ENCODE measurements at regions not wholly inside any gene's neighbourhood (a gene's known extent, or its start where the extent isn't known, plus 50 kb on each side); places are given as distances from the start of the nearest gene placed in this dataset.

DNA sequence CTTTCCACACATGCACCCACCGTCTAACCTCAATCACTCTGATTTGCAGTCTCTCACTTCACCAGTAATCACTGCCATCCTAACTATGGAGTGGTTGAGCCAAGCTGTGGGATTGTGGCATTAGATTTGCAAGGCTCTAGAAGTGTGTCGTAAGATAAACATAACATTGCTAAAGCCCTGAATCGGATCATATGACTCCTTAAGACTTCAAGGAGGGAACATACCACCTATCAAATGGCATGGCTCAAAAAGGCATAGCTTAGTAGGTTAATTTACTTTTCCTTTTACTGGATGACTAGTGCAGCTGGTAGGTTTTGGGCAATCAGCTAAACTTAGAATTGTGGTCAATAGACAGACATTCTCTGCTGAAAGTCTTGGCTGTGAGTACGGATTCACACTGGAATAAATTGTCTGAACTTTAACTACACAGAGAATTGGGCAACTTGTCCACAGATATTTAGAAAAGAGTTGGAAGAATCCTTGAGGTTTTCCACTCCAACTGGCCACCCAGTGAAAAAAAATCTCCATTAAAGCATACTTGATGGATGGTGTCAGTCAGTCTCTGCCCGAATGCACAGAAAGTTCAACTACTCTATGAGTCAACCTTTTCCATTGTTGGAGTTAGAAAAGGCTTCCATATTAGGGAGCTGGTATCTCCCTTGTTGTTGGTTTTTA, 476.7 kb upstream of the CBLB start:
- H2AFZ ChIP-seq (ENCODE audit: low read length) = peak overlapping the region; percentile 70
- H3K4me1 ChIP-seq (ENCODE audit: control insufficient read depth in 2 of 2, insufficient read depth in 1 of 2, low read depth in 1 of 2, low read length in 2 of 2) = no peaks in the 10 kb centered on the region
- no peaks in the 10 kb centered on the region for H3K9me3 ChIP-seq (replicated peaks in 1 of 2; ENCODE audit: control insufficient read depth in 2 of 2, insufficient read depth in 1 of 2, low read depth in 1 of 2, low read length in 2 of 2)
- H2AK5ac ChIP-seq (ENCODE audit: low read depth, low read length) = no peak overlapping the region
- H3K27ac ChIP-seq (replicated peaks; ENCODE audit: low read length) = no peak overlapping the region
- H2BK5ac ChIP-seq (ENCODE audit: low read length) = no peak overlapping the region
- no peak overlapping the region for H2BK120ac ChIP-seq (ENCODE audit: low read depth, low read length)
- H2BK15ac ChIP-seq (ENCODE audit: low read length) = no peak overlapping the region
- H4K8ac ChIP-seq (ENCODE audit: low read depth, low read length) = no peak overlapping the region
- WGBS, 2 donors (ENCODE audit: extremely low coverage in 2 of 2, insufficient read length in 2 of 2, insufficient replicate concordance in 1 of 2) = no CpG with 5 or more reads among the region's 5 CpGs
- no peak overlapping the region for H2BK12ac ChIP-seq (ENCODE audit: low read length)
- no peaks in the 10 kb centered on the region for H3K27me3 ChIP-seq (ENCODE audit: control insufficient read depth in 3 of 3, insufficient read depth in 3 of 3, low read depth in 1 of 3, low read length in 3 of 3)
- no peak overlapping the region for H3K18ac ChIP-seq (ENCODE audit: low read length)
- no peak overlapping the region for H3K4me2 ChIP-seq (ENCODE audit: insufficient read depth, low read length, poor library complexity, severe bottlenecking)
- H3K14ac ChIP-seq (ENCODE audit: low read length) = no peak overlapping the region
- no peak overlapping the region for H4K91ac ChIP-seq (ENCODE audit: low read depth, low read length, poor library complexity)
- no peaks in the 10 kb centered on the region for H3K36me3 ChIP-seq (replicated peaks in 1 of 2; ENCODE audit: control insufficient read depth in 2 of 2, insufficient read depth in 2 of 2, low read length in 2 of 2)
- H3K23ac ChIP-seq (ENCODE audit: low read depth, low read length, poor library complexity) = no peak overlapping the region
- H3K79me1 ChIP-seq (ENCODE audit: low read depth, low read length) = no peaks in the 10 kb centered on the region
- H3K4me3 ChIP-seq (ENCODE audit: low read length in 2 of 2) = no peak overlapping the region
- H3K9ac ChIP-seq (ENCODE audit: low read depth, low read length, poor library complexity) = no peak overlapping the region
- DNase-seq (ENCODE audit: low spot score) = no peak
- no peak overlapping the region for H3K4ac ChIP-seq (ENCODE audit: low read length)

DNA sequence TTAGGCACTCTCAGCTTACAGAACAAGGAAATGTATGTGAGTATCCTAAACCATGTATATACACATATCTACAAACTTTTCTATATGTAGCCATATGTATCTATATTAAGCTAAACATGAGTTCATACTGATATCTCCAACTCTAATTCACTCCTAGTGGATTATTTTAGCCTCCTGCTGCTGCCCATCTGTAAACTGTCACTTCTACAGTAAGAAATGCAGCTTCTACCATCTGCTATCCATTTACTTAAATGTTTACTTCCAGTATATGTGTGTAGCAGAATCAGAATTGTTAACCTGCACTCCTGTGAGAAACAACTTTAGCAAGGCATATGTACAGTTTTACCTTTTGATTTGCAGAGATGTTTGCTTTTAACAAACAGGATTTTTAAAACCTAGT, 478.5 kb upstream of the CBLB start:
- no peak overlapping the region for H2BK120ac ChIP-seq (ENCODE audit: low read depth, low read length)
- no peaks in the 10 kb centered on the region for H3K4me1 ChIP-seq (ENCODE audit: control insufficient read depth in 2 of 2, insufficient read depth in 1 of 2, low read depth in 1 of 2, low read length in 2 of 2)
- no peak overlapping the region for H2AFZ ChIP-seq (ENCODE audit: low read length)
- H3K27ac ChIP-seq (replicated peaks; ENCODE audit: low read length) = no peak overlapping the region
- H3K36me3 ChIP-seq (replicated peaks in 1 of 2; ENCODE audit: control insufficient read depth in 2 of 2, insufficient read depth in 2 of 2, low read length in 2 of 2) = no peaks in the 10 kb centered on the region
- H3K4ac ChIP-seq (ENCODE audit: low read length) = no peak overlapping the region
- no peak for DNase-seq (ENCODE audit: low spot score)
- no peak overlapping the region for H2AK5ac ChIP-seq (ENCODE audit: low read depth, low read length)
- no peaks in the 10 kb centered on the region for H3K79me1 ChIP-seq (ENCODE audit: low read depth, low read length)
- no peak overlapping the region for H2BK12ac ChIP-seq (ENCODE audit: low read length)
- no peak overlapping the region for H3K9ac ChIP-seq (ENCODE audit: low read depth, low read length, poor library complexity)
- H3K27me3 ChIP-seq (ENCODE audit: control insufficient read depth in 3 of 3, insufficient read depth in 3 of 3, low read depth in 1 of 3, low read length in 3 of 3) = no peaks in the 10 kb centered on the region
- no peak overlapping the region for H2BK5ac ChIP-seq (ENCODE audit: low read length)
- no peak overlapping the region for H3K4me2 ChIP-seq (ENCODE audit: insufficient read depth, low read length, poor library complexity, severe bottlenecking)
- no peak overlapping the region for H3K18ac ChIP-seq (ENCODE audit: low read length)
- no peak overlapping the region for H3K4me3 ChIP-seq (ENCODE audit: low read length in 2 of 2)
- H3K9me3 ChIP-seq (replicated peaks in 1 of 2; ENCODE audit: control insufficient read depth in 2 of 2, insufficient read depth in 1 of 2, low read depth in 1 of 2, low read length in 2 of 2) = no peaks in the 10 kb centered on the region
- no peak overlapping the region for H2BK15ac ChIP-seq (ENCODE audit: low read length)
- no peak overlapping the region for H3K23ac ChIP-seq (ENCODE audit: low read depth, low read length, poor library complexity)
- no peak overlapping the region for H4K91ac ChIP-seq (ENCODE audit: low read depth, low read length, poor library complexity)
- no peak overlapping the region for H3K14ac ChIP-seq (ENCODE audit: low read length)
- no peak overlapping the region for H4K8ac ChIP-seq (ENCODE audit: low read depth, low read length)

DNA sequence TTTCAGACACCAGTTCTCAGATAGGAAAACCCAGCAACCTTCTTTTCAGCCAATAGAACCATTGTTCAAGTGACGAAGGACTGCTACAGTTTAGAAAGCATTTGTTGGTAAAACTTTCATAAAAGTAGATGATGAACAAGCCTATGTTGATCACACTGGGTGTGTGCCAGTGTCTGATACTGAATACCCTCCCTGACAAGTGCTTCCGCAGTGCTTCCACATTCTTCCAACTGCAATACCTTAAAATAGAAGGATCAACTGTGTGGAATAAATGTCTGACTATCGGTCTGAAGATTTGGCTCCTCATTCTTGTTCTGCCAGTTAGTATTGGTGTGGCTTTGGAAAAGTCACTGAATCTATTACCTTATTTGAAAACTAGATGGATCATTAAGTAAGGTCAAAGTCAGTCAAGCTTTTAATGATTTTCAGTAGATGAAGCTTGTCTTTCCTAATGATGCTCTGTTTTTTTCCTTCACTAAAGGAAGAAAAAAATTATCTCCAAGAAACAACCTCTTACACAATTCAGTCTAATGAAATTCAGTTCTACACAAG, 479.4 kb upstream of the CBLB start:
- no peak overlapping the region for H2BK120ac ChIP-seq (ENCODE audit: low read depth, low read length)
- H4K8ac ChIP-seq (ENCODE audit: low read depth, low read length) = no peak overlapping the region
- H3K9me3 ChIP-seq (replicated peaks in 1 of 2; ENCODE audit: control insufficient read depth in 2 of 2, insufficient read depth in 1 of 2, low read depth in 1 of 2, low read length in 2 of 2) = no peaks in the 10 kb centered on the region
- no peaks in the 10 kb centered on the region for H3K4me1 ChIP-seq (ENCODE audit: control insufficient read depth in 2 of 2, insufficient read depth in 1 of 2, low read depth in 1 of 2, low read length in 2 of 2)
- H2BK15ac ChIP-seq (ENCODE audit: low read length) = no peak overlapping the region
- H2BK5ac ChIP-seq (ENCODE audit: low read length) = no peak overlapping the region
- no peak overlapping the region for H2AK5ac ChIP-seq (ENCODE audit: low read depth, low read length)
- H3K14ac ChIP-seq (ENCODE audit: low read length) = no peak overlapping the region
- no peaks in the 10 kb centered on the region for H3K36me3 ChIP-seq (replicated peaks in 1 of 2; ENCODE audit: control insufficient read depth in 2 of 2, insufficient read depth in 2 of 2, low read length in 2 of 2)
- H3K9ac ChIP-seq (ENCODE audit: low read depth, low read length, poor library complexity) = no peak overlapping the region
- no peak overlapping the region for H2BK12ac ChIP-seq (ENCODE audit: low read length)
- WGBS, 2 donors (ENCODE audit: extremely low coverage in 2 of 2, insufficient read length in 2 of 2, insufficient replicate concordance in 1 of 2) = no CpG with 5 or more reads among the region's 3 CpGs
- H3K4me2 ChIP-seq (ENCODE audit: insufficient read depth, low read length, poor library complexity, severe bottlenecking) = no peak overlapping the region
- no peak overlapping the region for H3K4ac ChIP-seq (ENCODE audit: low read length)
- no peak overlapping the region for H3K27ac ChIP-seq (replicated peaks; ENCODE audit: low read length)
- no peaks in the 10 kb centered on the region for H3K79me1 ChIP-seq (ENCODE audit: low read depth, low read length)
- no peak overlapping the region for H3K18ac ChIP-seq (ENCODE audit: low read length)
- no peak overlapping the region for H3K23ac ChIP-seq (ENCODE audit: low read depth, low read length, poor library complexity)
- H4K91ac ChIP-seq (ENCODE audit: low read depth, low read length, poor library complexity) = no peak overlapping the region
- DNase-seq (ENCODE audit: low spot score) = no peak
- no peaks in the 10 kb centered on the region for H3K27me3 ChIP-seq (ENCODE audit: control insufficient read depth in 3 of 3, insufficient read depth in 3 of 3, low read depth in 1 of 3, low read length in 3 of 3)
- H3K4me3 ChIP-seq (ENCODE audit: low read length in 2 of 2) = no peak overlapping the region
- H2AFZ ChIP-seq (ENCODE audit: low read length) = peak overlapping the region; percentile 46

DNA sequence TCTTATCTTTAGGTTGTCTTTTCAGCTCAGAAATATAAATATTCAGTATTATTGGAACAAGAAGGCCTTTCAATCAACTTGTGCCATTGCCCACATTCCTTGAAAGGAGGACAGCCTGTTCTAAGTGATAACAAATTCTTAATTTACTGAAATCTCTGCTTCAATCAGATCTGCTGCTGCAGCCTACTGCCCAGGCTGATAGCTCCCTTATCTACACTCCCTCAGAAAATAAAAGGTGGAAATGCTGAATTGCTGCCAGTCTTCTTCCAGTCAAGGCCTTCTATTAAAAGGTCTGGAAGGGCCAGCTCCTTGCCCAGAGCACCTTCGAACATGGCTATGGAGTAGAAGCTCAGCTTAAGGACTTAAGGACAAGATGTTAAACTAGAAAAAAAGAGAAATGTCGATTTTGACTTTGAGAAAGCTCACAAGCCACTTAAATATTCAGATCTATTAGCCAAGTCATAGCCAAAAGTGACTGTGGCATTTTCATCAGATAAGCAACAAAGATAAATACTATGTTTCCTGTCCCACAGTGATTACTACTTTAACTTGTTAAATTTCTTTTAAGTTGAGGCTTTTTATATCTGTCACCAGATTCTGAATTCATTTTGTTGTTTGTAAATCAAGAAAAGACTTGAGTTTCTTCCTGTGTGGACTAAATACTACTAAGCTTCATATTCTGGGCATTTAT, 480.5 kb upstream of the CBLB start:
- Histone ChIP-seq H3K27me3 (ENCODE audit: control insufficient read depth in 3 of 3, insufficient read depth in 3 of 3, low read depth in 1 of 3, low read length in 3 of 3) (no peaks in the 10 kb centered on the region), H2AK5ac (ENCODE audit: low read depth, low read length) (no peak overlapping the region), H2BK15ac (ENCODE audit: low read length) (no peak overlapping the region), H3K9me3 (replicated peaks in 1 of 2; ENCODE audit: control insufficient read depth in 2 of 2, insufficient read depth in 1 of 2, low read depth in 1 of 2, low read length in 2 of 2) (peaks cover 0 to 3% of the 10 kb centered on the region in 2 donors), H4K8ac (ENCODE audit: low read depth, low read length) (no peak overlapping the region), H2BK120ac (ENCODE audit: low read depth, low read length) (no peak overlapping the region), H2BK5ac (ENCODE audit: low read length) (no peak overlapping the region), H2BK12ac (ENCODE audit: low read length) (no peak overlapping the region), H3K4me1 (ENCODE audit: control insufficient read depth in 2 of 2, insufficient read depth in 1 of 2, low read depth in 1 of 2, low read length in 2 of 2) (no peaks in the 10 kb centered on the region), H3K14ac (ENCODE audit: low read length) (no peak overlapping the region), H4K91ac (ENCODE audit: low read depth, low read length, poor library complexity) (no peak overlapping the region), H3K4me2 (ENCODE audit: insufficient read depth, low read length, poor library complexity, severe bottlenecking) (no peak overlapping the region), H3K27ac (replicated peaks; ENCODE audit: low read length) (no peak overlapping the region), H3K9ac (ENCODE audit: low read depth, low read length, poor library complexity) (no peak overlapping the region), H3K23ac (ENCODE audit: low read depth, low read length, poor library complexity) (no peak overlapping the region), H2AFZ (ENCODE audit: low read length) (no peak overlapping the region), H3K36me3 (replicated peaks in 1 of 2; ENCODE audit: control insufficient read depth in 2 of 2, insufficient read depth in 2 of 2, low read length in 2 of 2) (no peaks in the 10 kb centered on the region), H3K4ac (ENCODE audit: low read length) (no peak overlapping the region), H3K79me1 (ENCODE audit: low read depth, low read length) (no peaks in the 10 kb centered on the region), H3K18ac (ENCODE audit: low read length) (no peak overlapping the region), H3K4me3 (ENCODE audit: low read length in 2 of 2) (no peak overlapping the region)
- DNase-seq (ENCODE audit: low spot score) = no peak
- WGBS, 2 donors (ENCODE audit: extremely low coverage in 2 of 2, insufficient read length in 2 of 2, insufficient replicate concordance in 1 of 2) = no CpG with 5 or more reads among the region's 2 CpGs

Data from neuronal stem cell (in vitro differentiated cells).